Kidney (tissue), 13 donors: ENCODE measurements at regions not wholly inside any gene's neighbourhood (a gene's known extent, or its start where the extent isn't known, plus 50 kb on each side); places are given as distances from the start of the nearest gene placed in this dataset.

ENCODE experiments used
- DNase-seq, 5 donors: peaks; one replicate each; pipeline ENCODE4 v3.0.0-alpha.2; 2013 to 2020
- FAIRE-seq: peaks from 2 replicates; lab custom pipeline; 2012; peaks lifted over from hg19 to GRCh38; lab: Jason Lieb, UNC
- H3K27ac ChIP-seq, 2 donors: one replicate each; pipeline ENCODE4 v1.7.0; 2013; ENCODE audit warnings: low read depth in 2 of 2, low read length in 2 of 2, inconsistent platforms in 1 of 2
- H3K27me3 ChIP-seq: one replicate; pipeline ENCODE4 v1.7.1; 2013; ENCODE audit warnings: low read length, inconsistent platforms; ENCODE audit not compliant: control insufficient read depth, insufficient read depth
- H3K36me3 ChIP-seq, 3 donors: one replicate each; pipeline versions ENCODE4 v1.7.0 to v1.7.1; 2013; ENCODE audit warnings: low read length in 3 of 3, control low read depth in 1 of 3, inconsistent platforms in 1 of 3; ENCODE audit not compliant: insufficient read depth in 3 of 3, control insufficient read depth in 2 of 3
- H3K4me1 ChIP-seq, 3 donors: one replicate each; pipeline versions ENCODE4 v1.7.0 to v1.7.1; 2013; ENCODE audit warnings: low read length in 3 of 3, inconsistent platforms in 1 of 3, low read depth in 1 of 3; ENCODE audit not compliant: control insufficient read depth in 2 of 3, insufficient read depth in 2 of 3
- H3K4me3 ChIP-seq, 3 donors: one replicate each; pipeline versions ENCODE4 v1.7.0 to v1.8.1; 2013; ENCODE audit warnings: low read length in 3 of 3, control low read depth in 1 of 3, inconsistent platforms in 1 of 3
- H3K9ac ChIP-seq, 3 donors: one replicate each; pipeline versions ENCODE4 v1.7.0 to v1.7.1; 2013; ENCODE audit warnings: low read length in 3 of 3, control low read depth in 1 of 3, inconsistent platforms in 1 of 3
- H3K9me3 ChIP-seq, 3 donors: one replicate each; pipeline versions ENCODE4 v1.7.0 to v1.7.1; 2013; ENCODE audit warnings: low read length in 3 of 3, control low read depth in 1 of 3, inconsistent platforms in 1 of 3; ENCODE audit not compliant: control insufficient read depth in 2 of 3, insufficient read depth in 1 of 3
- CTCF ChIP-seq: IDR thresholded peaks from 3 replicates; pipeline ENCODE4 v1.5.1; 2012; ENCODE audit warnings: mild to moderate bottlenecking, moderate library complexity, borderline replicate concordance; ENCODE audit not compliant: insufficient read depth; ENCODE audit errors: extremely low read depth
- intact Hi-C: fragments of 100-400 bp; cut with DNase I; formaldehyde crosslinking; loops from one replicate; pipeline ENCODE4 v1.11.1; 2022
- donor health status: control.
- donor health status: control.
- donor health status: control.
- donor health status: control.
- donor health status: control.
- donor health status: DM: yes; HTN: yes; CAD: no.
- donor health status: Normal renal cell carcinoma (clear cell type).

GRCh38 chr3:54066253-54066652, 56.1 kb upstream of the CACNA2D3 start:
- Histone ChIP-seq H3K36me3 (no peaks in the 10 kb centered on the region), H3K9me3 (peaks cover 0 to 13% (median 0%) of the 10 kb centered on the region in 3 donors), H3K27ac (peak overlapping the region in 1 of 2 donors; percentile 40), H3K9ac (no peak overlapping the region), H3K4me3 (no peak overlapping the region), H3K4me1 (peaks cover 4 to 38% (median 16%) of the 10 kb centered on the region in 3 donors), H3K27me3 (no peaks in the 10 kb centered on the region)
- intact Hi-C loops = no loop called here
- no peak for TF ChIP-seq CTCF
- FAIRE-seq (no peak), DNase-seq (no peak)

GRCh38 chr3:54065586-54065985, 56.8 kb upstream of the CACNA2D3 start:
- no peak for TF ChIP-seq CTCF
- Histone ChIP-seq H3K9me3 (peaks cover 0 to 11% (median 0%) of the 10 kb centered on the region in 3 donors), H3K9ac (no peak overlapping the region), H3K4me3 (no peak overlapping the region), H3K36me3 (no peaks in the 10 kb centered on the region), H3K4me1 (peaks cover 4 to 38% (median 17%) of the 10 kb centered on the region in 3 donors), H3K27ac (no peak overlapping the region), H3K27me3 (no peaks in the 10 kb centered on the region)
- DNase-seq = peak in 1 of 5 donors; percentile 45
- FAIRE-seq = no peak
- intact Hi-C loops = no loop called here

- peak in 2 of 5 donors; percentile 39 to 57 for DNase-seq
- no peak for TF ChIP-seq CTCF
These were observed 57.2 kb upstream of the CACNA2D3 start for GRCh38 chr3:54065140-54065539.

GRCh38 chr3:54064486-54064885, 57.9 kb upstream of the CACNA2D3 start:
- H3K9ac ChIP-seq = no peak overlapping the region
- peak overlapping the region; percentile 26 to 75 for H3K27ac ChIP-seq
- intact Hi-C loops = no loop called here
- H3K36me3 ChIP-seq = no peaks in the 10 kb centered on the region
- no peak for DNase-seq
- peaks cover 4 to 38% (median 18%) of the 10 kb centered on the region in 3 donors for H3K4me1 ChIP-seq
- no peaks in the 10 kb centered on the region for H3K27me3 ChIP-seq
- no peaks in the 10 kb centered on the region for H3K9me3 ChIP-seq
- no peak overlapping the region for H3K4me3 ChIP-seq
- no peak for FAIRE-seq
- no peak for TF ChIP-seq CTCF

More at GRCh38 chr3:54065140-54065539, 57.2 kb upstream of the CACNA2D3 start:
- peak; percentile 64 for FAIRE-seq
- Histone ChIP-seq H3K36me3 (no peaks in the 10 kb centered on the region), H3K27me3 (no peaks in the 10 kb centered on the region), H3K9ac (peak overlapping the region in 1 of 3 donors; percentile 10), H3K9me3 (peaks cover 0 to 6% (median 0%) of the 10 kb centered on the region in 3 donors), H3K4me3 (no peak overlapping the region), H3K27ac (peak overlapping the region; percentile 26 to 75), H3K4me1 (peaks cover 4 to 38% (median 18%) of the 10 kb centered on the region in 3 donors)
- intact Hi-C loops = no loop called here
